A673 (cell line): ENCODE measurements at regions not wholly inside any gene's neighbourhood (a gene's known extent, or its start where the extent isn't known, plus 50 kb on each side); places are given as distances from the start of the nearest gene placed in this dataset.

Experiments
- BruUV-seq: library from RNA; stranded (reverse); fragments of 400-500 nt; replicated peaks from 2 replicates; lab custom pipeline; 2021; lab: Mats Ljungman, UMichigan
- CTCF ChIA-PET: fragments of 300-600 bp; sonication (Branson Sonifier 250); formaldehyde crosslinking; loops from one replicate; lab custom pipeline; 2022; ENCODE audit warnings: antibody characterized with exemption; lab: Charles Lee
- POLR2A ChIA-PET: fragments of 300-600 bp; sonication (Branson Sonifier 250); formaldehyde crosslinking; loops from one replicate; lab custom pipeline; 2022; ENCODE audit warnings: antibody characterized with exemption; ENCODE audit not compliant: low non-redundant PET; lab: Charles Lee
- DNase-seq: peaks from one replicate; pipeline ENCODE4 v3.0.0-alpha.2; 2015; ENCODE audit warnings: low spot score
- H3K27ac ChIP-seq: fragments of 200-600 bp; sonication (generic); 2 replicates; pipeline ENCODE4 v1.5.1; 2016; ENCODE audit warnings: mixed run types, low read depth, mild to moderate bottlenecking, mixed read lengths, antibody characterized with exemption, low read length; ENCODE audit not compliant: poor library complexity, severe bottlenecking
- H3K27me3 ChIP-seq: fragments of 200-600 bp; sonication (generic); replicated peaks from 2 replicates; pipeline ENCODE4 v1.6.1; 2017; ENCODE audit warnings: mixed run types, low read depth, mild to moderate bottlenecking, mixed read lengths, antibody characterized with exemption, low read length; ENCODE audit not compliant: insufficient read depth, poor library complexity
- H3K36me3 ChIP-seq: fragments of 200-600 bp; sonication (generic); 2 replicates; pipeline ENCODE4 v1.6.1; 2016; ENCODE audit warnings: mixed run types, mild to moderate bottlenecking, mixed read lengths, antibody characterized with exemption, low read length; ENCODE audit not compliant: insufficient read depth, poor library complexity, severe bottlenecking
- H3K4me1 ChIP-seq: fragments of 200-600 bp; sonication (generic); 2 replicates; pipeline ENCODE4 v1.6.1; 2017; ENCODE audit warnings: mixed run types, mild to moderate bottlenecking, mixed read lengths, antibody characterized with exemption, low read length; ENCODE audit not compliant: insufficient read depth, poor library complexity, severe bottlenecking
- H3K4me3 ChIP-seq: fragments of 200-600 bp; sonication (generic); 2 replicates; pipeline ENCODE4 v1.5.1; 2016; ENCODE audit warnings: low read depth, mixed run types, mild to moderate bottlenecking, mixed read lengths, low read length; ENCODE audit not compliant: poor library complexity, severe bottlenecking
- H3K9me3 ChIP-seq: fragments of 200-600 bp; sonication (generic); 2 replicates; pipeline ENCODE4 v1.6.1; 2016; ENCODE audit warnings: mixed run types, low read depth, mild to moderate bottlenecking, mixed read lengths, antibody characterized with exemption, low read length; ENCODE audit not compliant: poor library complexity, severe bottlenecking
- CTCF ChIP-seq: fragments of 300-800, 200-600 bp; sonication (generic); conservative IDR thresholded peaks from 2 replicates; pipeline ENCODE4 v1.5.1; 2017; ENCODE audit warnings: low read depth, mild to moderate bottlenecking, antibody characterized with exemption, low read length, moderate library complexity, mixed read lengths
- EZH2 ChIP-seq: fragments of 200-600 bp; sonication (generic); IDR thresholded peaks from 2 replicates; pipeline ENCODE4 v1.6.1; 2017; ENCODE audit warnings: borderline replicate concordance, low read depth, mild to moderate bottlenecking, mixed read lengths, antibody characterized with exemption, low read length; ENCODE audit not compliant: poor library complexity, severe bottlenecking
- intact Hi-C: fragments of 100-400 bp; cut with micrococcal nuclease; formaldehyde crosslinking; loops from one replicate; pipeline ENCODE4 v1.10.0; 2022; ENCODE audit not compliant: unreplicated experiment

DNA sequence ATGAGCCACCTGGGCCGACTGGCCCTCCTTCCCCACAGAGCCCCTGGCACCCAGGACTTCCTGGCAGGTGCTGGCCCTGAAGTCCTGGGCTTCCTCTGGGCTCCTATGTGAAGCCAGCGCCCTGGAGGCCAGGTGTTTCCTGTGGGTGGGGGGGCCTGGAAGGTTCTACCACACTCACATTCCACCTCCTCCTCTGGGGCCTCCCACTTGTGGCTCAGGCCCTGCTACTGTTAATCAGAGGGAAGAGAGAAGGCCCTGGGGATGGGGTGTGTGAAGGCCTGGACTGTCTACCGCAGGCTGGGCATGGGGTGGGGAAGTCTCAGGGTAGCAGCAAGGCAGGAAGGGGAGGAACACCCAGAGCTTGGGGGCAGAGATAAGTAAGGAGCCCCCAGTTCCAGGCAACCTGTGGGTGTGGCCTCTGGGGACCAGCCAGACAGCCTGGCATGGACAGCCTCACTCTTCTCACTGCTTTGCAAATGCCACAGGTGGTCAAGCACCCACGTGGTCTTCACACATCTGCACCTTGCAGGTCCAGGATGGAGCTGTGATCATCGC, 111.9 kb upstream of the TNRC6C start:
- Histone ChIP-seq H3K27me3 (no peaks in the 10 kb centered on the region), H3K4me3 (no peak overlapping the region), H3K9me3 (no peaks in the 10 kb centered on the region), H3K27ac (no peak overlapping the region), H3K36me3 (no peaks in the 10 kb centered on the region), H3K4me1 (no peaks in the 10 kb centered on the region)
- no peak for TF ChIP-seq CTCF
- no peak for TF ChIP-seq EZH2
- ChIA-PET POLR2A (no interaction called here), CTCF (no interaction called here)
- BruUV-seq: no TSS peak
- intact Hi-C loops: no loop called here
- no peak for DNase-seq

DNA sequence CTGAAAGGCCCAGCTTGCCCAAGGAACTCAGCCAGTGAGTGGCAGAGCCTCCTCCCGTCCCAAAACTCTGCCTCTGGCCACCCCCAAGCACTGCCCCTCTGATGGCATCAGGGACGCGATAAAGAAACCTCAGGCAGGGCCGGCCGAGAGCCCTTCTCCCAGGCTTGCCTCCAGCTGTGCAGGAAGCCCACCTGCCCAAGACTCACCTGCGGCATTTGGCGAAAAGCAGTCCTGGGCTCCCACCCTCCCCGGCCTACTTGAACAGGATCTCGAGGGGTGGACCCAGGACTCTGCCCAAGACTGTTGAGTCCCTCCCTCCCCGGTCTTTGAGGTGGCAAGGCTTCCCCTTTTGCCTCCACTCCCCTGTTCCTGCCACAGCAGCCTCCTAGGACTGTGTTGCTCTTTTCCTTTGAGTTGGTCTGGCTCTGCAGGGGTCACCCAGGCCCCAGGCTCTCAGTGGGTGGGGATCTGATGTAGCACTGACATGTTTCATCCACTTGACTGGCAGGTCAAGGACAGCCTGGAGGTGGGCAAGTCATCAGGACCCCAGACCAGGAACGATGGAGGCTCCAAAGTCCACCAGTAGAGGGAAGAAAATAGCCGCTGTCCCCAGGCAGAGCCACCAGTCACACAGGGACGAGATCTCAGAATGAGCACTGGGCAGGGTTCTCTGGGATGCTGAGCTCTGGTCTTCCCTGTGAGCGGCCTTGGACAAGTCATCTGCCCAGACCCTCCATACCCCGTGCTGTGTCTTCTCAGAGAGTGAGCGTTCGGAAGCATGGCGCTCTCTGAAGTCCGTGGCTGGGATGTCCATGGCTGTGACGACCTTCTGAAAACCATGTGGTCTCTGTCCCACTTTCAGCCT, 111.0 kb upstream of the TNRC6C start:
- Histone ChIP-seq H3K27me3 (no peaks in the 10 kb centered on the region), H3K4me3 (no peak overlapping the region), H3K9me3 (no peaks in the 10 kb centered on the region), H3K4me1 (no peaks in the 10 kb centered on the region), H3K36me3 (no peaks in the 10 kb centered on the region), H3K27ac (no peak overlapping the region)
- intact Hi-C loops: no loop called here
- ChIA-PET POLR2A (no interaction called here), CTCF (no interaction called here)
- no peak for DNase-seq
- TF ChIP-seq EZH2 (no peak), CTCF (no peak)
- BruUV-seq: no TSS peak

- TF ChIP-seq CTCF (no peak), EZH2 (no peak)
- H3K4me1 ChIP-seq: no peaks in the 10 kb centered on the region
- BruUV-seq: no TSS peak
- H3K36me3 ChIP-seq: no peaks in the 10 kb centered on the region
- no peak overlapping the region for H3K27ac ChIP-seq
- no peaks in the 10 kb centered on the region for H3K9me3 ChIP-seq
- ChIA-PET POLR2A (interaction anchor here (0.6 kb wide), 1 partner anchor 862 kb away, joined by 3 read pairs; no protein-coding TSS in a partner anchor), CTCF (no interaction called here)
- H3K27me3 ChIP-seq: no peaks in the 10 kb centered on the region
- intact Hi-C loops: no loop called here
- DNase-seq: no peak
- H3K4me3 ChIP-seq: no peak overlapping the region
These were observed 110.2 kb upstream of the TNRC6C start for GRCh38 chr17:77848257-77848656.
